HPDE6-E6E7 (cell line): ENCODE measurements at regions not wholly inside any gene's neighbourhood (a gene's known extent, or its start where the extent isn't known, plus 50 kb on each side); places are given as distances from the start of the nearest gene placed in this dataset.

Experiments
- DNase-seq: peaks from one replicate; pipeline ENCODE4 v3.0.0; 2011; ENCODE audit warnings: missing footprints; ENCODE audit errors: extremely low spot score

- DNase-seq: no peak
Measured at GRCh38 chr9:73014011-73014410, 61.2 kb upstream of the ALDH1A1 start.

DNA sequence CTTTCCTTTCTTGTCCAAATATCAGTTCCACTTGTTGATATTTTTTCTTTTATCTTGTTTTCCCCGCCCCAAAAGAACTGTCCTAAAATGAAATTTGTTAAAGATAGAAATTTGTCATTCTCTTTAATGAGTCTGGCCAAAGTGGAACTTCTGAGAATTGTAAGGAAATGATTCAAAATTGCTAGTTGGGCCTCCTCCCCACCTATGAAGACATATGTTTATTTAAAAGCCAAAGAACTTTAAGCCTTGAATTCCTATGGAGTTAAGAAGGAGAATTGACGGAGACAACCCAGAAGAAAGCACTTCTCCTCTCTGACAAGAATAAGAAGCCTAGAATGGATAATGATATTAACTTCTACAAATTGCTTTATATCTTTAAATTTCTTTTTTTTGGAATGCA is 59.1 kb upstream of the ALDH1A1 start:
- no peak for DNase-seq

DNA sequence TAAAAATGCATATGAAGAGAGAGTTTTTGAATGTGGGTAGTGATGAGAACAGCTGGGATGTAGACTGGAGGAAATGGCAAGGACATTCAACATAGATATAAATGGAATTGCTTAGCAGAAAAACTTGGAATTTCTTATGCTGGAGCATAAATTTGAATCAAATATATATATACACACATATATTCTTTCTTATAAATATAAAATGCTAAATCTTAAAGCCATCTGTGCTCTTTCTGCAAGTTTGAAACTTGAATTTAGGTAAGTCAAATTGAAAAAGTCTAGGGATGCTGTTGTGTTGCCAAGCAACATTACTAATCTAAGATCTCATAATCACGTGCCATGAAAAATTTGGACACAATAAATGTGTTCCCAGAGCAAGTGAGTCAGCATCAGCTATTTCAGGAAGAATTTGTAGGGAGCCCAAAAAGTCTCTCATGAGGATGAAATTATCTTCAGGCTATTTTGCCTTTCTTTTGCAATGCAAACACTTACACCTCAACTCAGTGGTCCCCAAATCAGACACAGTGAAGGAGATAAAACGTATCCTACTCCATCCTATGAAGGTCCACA is 58.4 kb upstream of the ALDH1A1 start:
- no peak for DNase-seq

- no peak for DNase-seq
Measured at GRCh38 chr9:73009649-73010288, 56.9 kb upstream of the ALDH1A1 start.

- no peak for DNase-seq
Measured at GRCh38 chr9:73007966-73008672, 55.3 kb upstream of the ALDH1A1 start.

- DNase-seq: no peak
Measured at GRCh38 chr9:73006986-73007385, 54.1 kb upstream of the ALDH1A1 start.
